Stimulated activated CD4-positive, alpha-beta T cell treated with anti-CD3 and anti-CD28 coated beads, Interleukin-2, amount 100 ng/mL, for 24 hours (primary cell): ENCODE measurements at regions not wholly inside any gene's neighbourhood (a gene's known extent, or its start where the extent isn't known, plus 50 kb on each side); places are given as distances from the start of the nearest gene placed in this dataset.
"Not testable (repeated sequence)": the region's sequence is repeated elsewhere in the genome, so short reads cannot be mapped to it uniquely, and the experiment has no call there.

Source experiments
- DNase-seq, 2 donors: peaks; one replicate each; pipeline ENCODE4 v3.0.0-alpha.2; 2020

DNA sequence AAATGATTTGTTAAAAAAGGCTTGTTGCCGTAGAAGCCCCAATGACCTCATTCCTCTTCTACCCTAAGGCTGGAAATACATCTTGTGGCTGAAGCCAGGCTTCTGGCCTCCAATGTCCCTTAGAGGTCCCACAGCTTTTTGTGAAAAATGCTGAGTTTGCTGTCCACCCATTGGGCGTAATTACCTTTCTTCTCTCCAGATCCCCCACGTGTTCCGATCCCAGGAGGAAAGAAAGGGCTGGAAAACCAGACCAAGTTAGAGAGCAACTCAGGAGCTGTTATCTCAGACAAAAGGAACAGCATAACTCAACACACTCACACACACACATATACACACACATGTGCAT is 154.2 kb downstream of the MIAT start:
- no peak for DNase-seq

- no peak for DNase-seq
These were observed 155.3 kb downstream of the MIAT start for GRCh38 chr22:26812731-26813130.

DNA sequence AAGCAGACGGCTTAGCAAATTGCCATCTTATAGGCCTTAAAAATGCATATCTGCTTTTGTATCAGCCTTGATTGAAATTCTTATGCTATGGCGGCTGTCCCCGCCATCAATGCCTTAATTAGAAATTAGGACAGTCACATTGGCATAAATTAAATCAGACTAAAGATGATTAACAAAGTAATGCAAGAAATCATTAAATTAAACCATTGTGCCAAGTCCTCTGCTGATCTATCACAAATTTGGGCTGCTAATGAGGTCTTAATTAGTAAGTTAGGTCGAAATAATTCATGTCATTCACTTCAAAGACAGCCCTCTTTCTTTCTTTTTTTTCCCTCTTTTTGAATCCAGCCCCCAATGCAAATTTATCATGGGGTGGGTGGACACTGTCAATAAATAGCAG is 159.3 kb downstream of the MIAT start:
- DNase-seq, result no peak

- no peak for DNase-seq
These were observed 160.5 kb downstream of the MIAT start for GRCh38 chr22:26817926-26818325.

DNA sequence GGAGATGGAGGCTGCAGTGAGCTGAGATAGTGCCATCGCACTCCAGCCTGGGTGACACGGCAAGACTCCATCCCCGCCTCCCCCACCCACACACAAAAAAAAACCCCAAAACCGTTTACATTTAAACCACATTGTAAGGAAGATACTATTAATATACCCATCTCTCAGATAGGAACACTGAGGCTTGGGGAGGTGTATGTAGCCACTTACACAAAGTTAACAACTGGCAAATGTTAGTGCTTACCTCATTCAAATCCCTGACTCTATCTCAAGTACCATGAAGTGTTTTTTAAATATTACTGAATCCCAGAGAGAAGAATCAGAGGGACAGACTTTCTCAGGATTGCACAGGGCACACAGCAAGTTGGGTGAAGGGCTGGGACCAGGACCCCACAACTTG is 164.5 kb downstream of the MIAT start:
- no peak for DNase-seq

- no peak for DNase-seq
These were observed 164.9 kb downstream of the MIAT start for GRCh38 chr22:26822313-26822712.

DNA sequence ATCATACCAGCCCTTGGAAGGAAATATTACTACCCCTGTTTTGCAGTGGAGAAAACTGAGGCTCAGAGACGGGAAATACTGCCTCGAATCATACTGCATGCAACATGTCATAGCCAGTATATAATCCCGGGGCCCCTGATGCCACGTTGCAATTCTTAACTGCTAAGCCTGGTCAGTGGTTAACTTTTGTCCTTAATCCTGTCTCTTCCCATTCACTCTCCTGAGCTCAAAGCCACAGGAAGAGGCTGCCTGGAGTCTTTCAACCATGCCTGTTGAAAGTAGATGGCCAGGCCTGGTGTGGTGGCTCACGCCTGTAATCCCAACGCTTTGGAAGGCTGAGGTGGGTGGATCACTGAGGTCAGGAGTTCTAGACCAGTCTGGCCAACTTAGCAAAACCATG is 166.6 kb downstream of the MIAT start:
- no peak for DNase-seq

DNA sequence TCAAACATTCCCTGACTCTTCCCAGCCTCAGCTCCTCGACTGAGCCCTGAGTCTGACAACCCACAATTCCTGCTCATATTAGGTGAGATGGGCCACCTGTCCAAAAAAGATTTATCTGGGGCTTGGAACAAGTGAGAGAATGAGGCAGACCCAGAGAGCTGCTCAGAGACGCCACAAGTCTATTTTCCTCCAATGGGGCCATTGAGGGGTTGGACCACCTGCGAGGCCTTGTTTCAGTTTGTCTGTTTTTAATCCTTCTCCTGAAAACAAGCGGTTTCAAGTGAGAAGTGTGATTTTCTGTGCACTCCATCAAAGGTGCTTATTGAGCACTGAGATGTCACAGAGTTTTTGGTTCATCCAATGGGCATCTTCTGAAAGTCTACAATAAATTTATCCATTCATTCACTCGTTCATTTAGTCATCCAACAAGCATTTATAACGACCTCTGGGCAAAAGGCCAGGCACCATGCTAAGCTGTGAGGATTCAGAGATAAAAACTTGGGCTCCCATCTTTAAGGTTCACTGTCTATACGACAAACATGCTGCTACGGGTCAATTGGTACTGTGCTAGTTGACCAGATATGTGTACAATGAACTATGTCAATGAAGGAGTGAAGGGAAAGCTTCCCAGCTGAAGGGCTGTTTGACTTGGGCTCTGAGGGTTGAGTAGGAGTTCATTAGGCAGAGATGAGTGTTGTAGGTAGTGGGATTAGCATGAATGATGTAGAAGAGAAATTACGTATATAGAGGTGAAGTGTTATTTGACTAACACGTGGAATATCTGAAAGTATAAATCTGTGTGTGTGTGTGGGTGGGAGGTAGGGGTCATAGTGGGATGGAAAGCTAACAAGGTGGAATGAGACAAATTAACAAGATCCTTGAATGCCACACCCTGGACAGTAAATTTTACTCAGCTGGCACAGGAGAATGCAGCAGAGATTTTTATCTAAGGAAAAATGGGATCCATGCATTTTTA is 168.9 kb downstream of the MIAT start:
- no peak for DNase-seq

GRCh38 chr22:26827611-26828010 is 170.2 kb downstream of the MIAT start:
- no peak for DNase-seq

DNA sequence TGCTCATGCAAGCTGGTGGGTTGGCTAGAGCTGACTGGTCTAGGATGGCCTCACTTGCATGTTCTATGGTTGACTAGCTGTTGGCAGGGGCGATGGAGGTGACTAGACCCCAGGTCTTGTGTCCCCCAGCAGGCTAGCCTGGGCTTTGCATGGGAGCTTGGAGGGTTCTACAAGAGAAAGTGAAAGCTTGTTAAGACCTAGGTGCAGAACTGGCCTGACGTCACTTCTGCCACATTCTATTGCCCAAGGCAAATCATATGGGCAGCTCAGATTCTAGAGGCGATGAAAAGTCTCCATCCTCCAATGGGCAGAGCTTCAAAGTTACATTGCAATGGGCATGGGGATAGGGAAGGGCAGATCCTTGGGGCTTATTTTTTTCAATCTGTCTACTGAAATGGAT is 170.9 kb downstream of the MIAT start:
- DNase-seq, result no peak

GRCh38 chr22:26830837-26831236 is 173.4 kb downstream of the MIAT start:
- no peak for DNase-seq

DNA sequence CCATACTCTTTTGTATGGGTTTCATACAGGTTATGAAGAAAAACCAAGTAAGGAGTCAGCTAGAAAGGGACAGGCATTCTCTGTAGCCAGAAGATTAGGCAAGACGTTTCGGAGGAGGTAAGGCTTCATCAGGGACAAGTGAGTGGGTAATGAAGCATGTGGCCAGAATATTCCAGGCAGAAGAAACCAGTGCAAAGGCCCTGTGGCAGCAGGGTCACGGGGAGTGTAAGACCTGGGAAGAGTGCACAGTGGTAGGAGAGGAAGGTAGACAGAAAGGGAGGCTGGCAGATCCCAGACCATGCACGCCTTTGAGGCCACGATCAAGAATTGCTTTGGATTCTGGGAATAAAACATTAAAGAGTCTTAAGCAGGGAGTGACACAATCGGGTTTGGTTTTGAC is 177.6 kb downstream of the MIAT start:
- DNase-seq, result no peak

GRCh38 chr22:26835929-26836528 is 178.6 kb downstream of the MIAT start:
- DNase-seq, result peak; percentile 56 to 70

GRCh38 chr22:26837784-26838470 is 180.5 kb downstream of the MIAT start:
- no peak for DNase-seq

- no peak for DNase-seq
These were observed 181.1 kb downstream of the MIAT start for GRCh38 chr22:26838471-26838825.

GRCh38 chr22:26839216-26839615 is 181.8 kb downstream of the MIAT start:
- DNase-seq, result no peak

- not testable (repeated sequence) for DNase-seq
These were observed 183.4 kb downstream of the MIAT start for GRCh38 chr22:26840770-26841169.

DNA sequence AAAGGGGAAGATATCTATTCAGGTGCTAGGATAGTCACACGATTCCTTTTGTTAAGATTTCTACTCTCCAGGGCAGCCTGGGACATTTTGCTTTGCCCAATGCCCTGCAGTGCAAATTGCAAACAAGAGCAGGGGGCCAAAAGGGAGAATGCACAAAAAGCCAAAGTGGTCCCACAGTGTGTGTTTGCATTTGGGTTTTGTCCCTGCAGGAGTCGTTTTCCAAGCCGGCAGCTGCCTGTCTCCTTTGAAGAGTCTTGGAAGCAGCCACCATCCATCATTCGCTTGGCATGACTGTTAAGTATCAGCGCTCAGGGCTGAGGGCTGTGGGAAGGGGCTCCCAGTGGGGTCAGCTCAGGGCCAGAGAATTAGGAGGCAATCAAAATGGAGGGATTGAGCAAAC is 184.7 kb downstream of the MIAT start:
- DNase-seq, result no peak

DNA sequence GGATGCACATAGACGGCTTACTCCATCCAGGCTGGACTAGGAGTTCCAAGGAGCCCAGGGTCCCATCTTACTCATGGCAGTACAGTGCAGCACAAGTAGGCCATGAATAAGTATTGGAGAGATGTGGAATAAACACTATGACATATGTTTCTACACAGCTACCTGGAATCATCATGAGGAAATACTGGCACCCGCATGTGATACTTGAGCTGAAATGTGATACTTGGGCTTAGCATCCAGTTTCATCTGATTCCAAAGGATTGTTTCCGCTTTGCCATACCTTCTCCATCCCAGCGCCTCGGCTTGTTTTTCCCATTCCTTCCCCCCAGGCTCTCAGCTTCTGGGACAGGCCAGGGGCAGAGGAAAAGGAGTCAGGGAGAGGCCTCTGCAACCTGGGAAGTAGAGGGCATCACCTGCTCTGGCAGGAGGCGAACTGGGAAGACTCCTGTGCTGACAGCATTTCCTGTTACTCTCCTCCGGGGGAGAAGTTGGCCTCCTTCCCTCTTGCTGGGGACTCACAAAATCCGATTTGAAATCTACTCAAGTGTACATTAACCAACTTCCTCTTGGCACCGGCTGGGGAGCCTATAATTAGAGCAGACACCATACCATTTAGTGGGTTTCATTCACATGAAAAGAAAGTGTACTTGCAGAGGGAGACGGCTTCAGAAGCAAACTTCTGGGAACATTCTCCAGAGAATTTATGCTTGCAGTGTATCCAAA is 187.8 kb downstream of the MIAT start:
- DNase-seq, result no peak

DNA sequence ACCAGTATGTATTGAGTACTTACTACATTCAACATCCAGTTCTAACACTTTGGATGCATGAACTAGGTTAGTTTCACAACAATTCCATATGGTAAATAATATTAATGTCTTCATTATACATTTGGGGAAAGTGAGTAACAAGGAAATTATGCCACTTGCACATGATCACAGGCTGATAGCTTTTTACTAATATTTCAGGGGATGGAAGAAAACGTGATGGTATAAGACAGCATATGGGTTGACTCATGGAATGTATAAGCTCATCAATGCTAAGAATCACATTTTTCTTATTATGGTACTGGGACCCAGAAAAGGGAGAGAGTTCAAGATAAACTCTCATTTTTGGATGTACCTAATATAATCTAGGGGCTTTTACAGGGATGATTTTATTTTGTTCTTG is 188.7 kb downstream of the MIAT start:
- no peak for DNase-seq

DNA sequence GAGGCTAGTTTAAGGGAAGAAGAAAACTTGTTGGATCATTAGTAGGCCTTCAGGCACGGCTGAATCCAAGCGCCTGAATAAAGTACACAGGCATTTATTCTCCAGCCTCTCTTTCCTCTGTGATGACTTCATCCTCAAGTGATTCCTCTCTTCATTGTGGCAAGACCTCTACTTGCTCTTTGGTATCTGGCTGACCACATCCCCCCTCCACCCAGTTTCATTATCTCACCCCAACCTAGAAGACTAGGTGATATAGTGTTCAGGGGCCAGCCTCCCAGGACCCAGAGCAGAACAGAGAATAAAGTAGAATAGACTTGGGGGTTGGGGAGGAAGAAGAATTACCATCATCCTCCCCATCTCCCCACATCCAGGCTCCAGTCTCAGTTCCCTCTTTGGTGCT is 189.3 kb downstream of the MIAT start:
- DNase-seq, result no peak

GRCh38 chr22:26847046-26847445 is 189.7 kb downstream of the MIAT start:
- DNase-seq, result no peak

DNA sequence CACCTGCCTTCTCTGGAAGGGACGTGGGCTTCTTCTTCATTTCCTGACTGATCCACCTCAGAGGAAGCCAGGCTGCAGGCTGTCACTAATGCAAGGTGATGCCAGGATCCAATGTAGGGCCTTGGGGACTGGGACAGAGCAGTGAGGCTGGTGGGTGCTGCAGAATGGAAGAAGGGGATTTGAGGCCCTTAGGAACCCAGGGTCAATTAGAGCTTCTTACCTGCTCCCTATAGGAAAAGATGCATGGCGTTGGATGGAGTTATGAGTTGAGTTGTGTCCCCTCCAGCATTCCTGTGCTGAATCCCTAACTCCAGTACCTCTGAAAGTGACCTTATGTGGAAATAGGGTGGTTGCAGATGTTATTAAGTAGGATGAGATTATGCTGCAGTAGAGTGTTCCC is 190.4 kb downstream of the MIAT start:
- no peak for DNase-seq
